AG04450 (cell line): ENCODE measurements at regions not wholly inside any gene's neighbourhood (a gene's known extent, or its start where the extent isn't known, plus 50 kb on each side); places are given as distances from the start of the nearest gene placed in this dataset.

Source experiments
- CTCF ChIA-PET: fragments of 300-600, 350-600 bp; formaldehyde crosslinking; extraction: SDS; loops from one replicate; lab custom pipeline; 2022; ENCODE audit warnings: antibody characterized with exemption, inconsistent platforms; lab: Charles Lee
- POLR2A ChIA-PET: fragments of 350-600 bp; formaldehyde crosslinking; extraction: SDS; loops from one replicate; lab custom pipeline; 2021; ENCODE audit warnings: antibody characterized with exemption, inconsistent platforms; lab: Yijun Ruan, JAX
- DNase-seq: peaks from one replicate; pipeline ENCODE4 v3.0.0-alpha.2; 2011; ENCODE audit warnings: low read depth, low spot score
- H3K27ac ChIP-seq: one replicate; pipeline ENCODE4 v1.5.1; 2012; ENCODE audit warnings: low read depth, low read length, control low read depth
- H3K27me3 ChIP-seq: one replicate; pipeline ENCODE4 v1.6.0; 2012; ENCODE audit warnings: low read length; ENCODE audit not compliant: control insufficient read depth, insufficient read depth
- H3K4me3 ChIP-seq: 2 replicates; pipeline ENCODE4 v1.5.1; 2011; ENCODE audit warnings: mild to moderate bottlenecking, low read depth, low read length, control low read depth
- H3K9me3 ChIP-seq: 2 replicates; pipeline ENCODE4 v1.5.1; 2012; ENCODE audit warnings: low read length; ENCODE audit not compliant: control insufficient read depth, insufficient read depth
- CTCF ChIP-seq: IDR thresholded peaks from 2 replicates; pipeline ENCODE4 v1.5.1; 2011; ENCODE audit warnings: low read depth, low read length, control low read depth, inconsistent platforms

GRCh38 chr17:13757871-13758270, 156.1 kb upstream of the HS3ST3A1 start:
- Histone ChIP-seq H3K4me3 (no peak overlapping the region), H3K27me3 (no peaks in the 10 kb centered on the region), H3K9me3 (no peaks in the 10 kb centered on the region), H3K27ac (no peak overlapping the region)
- no peak for TF ChIP-seq CTCF
- CTCF ChIA-PET = no interaction called here
- POLR2A ChIA-PET = no interaction called here
- no peak for DNase-seq

- POLR2A ChIA-PET = no interaction called here
- Histone ChIP-seq H3K27ac (no peak overlapping the region), H3K27me3 (no peaks in the 10 kb centered on the region), H3K4me3 (no peak overlapping the region), H3K9me3 (no peaks in the 10 kb centered on the region)
- CTCF ChIA-PET = no interaction called here
- TF ChIP-seq CTCF = no peak
- DNase-seq = no peak
Observed at GRCh38 chr17:13759518-13760335, 158.0 kb upstream of the HS3ST3A1 start.

GRCh38 chr17:13761038-13761603, 159.4 kb upstream of the HS3ST3A1 start:
- Histone ChIP-seq H3K27ac (no peak overlapping the region), H3K27me3 (no peaks in the 10 kb centered on the region), H3K9me3 (no peaks in the 10 kb centered on the region), H3K4me3 (no peak overlapping the region)
- POLR2A ChIA-PET = interaction anchor here (0.6 kb wide), 1 partner anchor 31 kb away, joined by 4 read pairs; no protein-coding TSS in a partner anchor
- no peak for TF ChIP-seq CTCF
- DNase-seq = no peak
- CTCF ChIA-PET = no interaction called here

GRCh38 chr17:13765701-13766100, 164.0 kb upstream of the HS3ST3A1 start:
- ChIA-PET CTCF (interaction anchor here (0.8 kb wide), 1 partner anchor 12 kb away, joined by 3 read pairs; no protein-coding TSS in a partner anchor), POLR2A (no interaction called here)
- TF ChIP-seq CTCF = no peak
- Histone ChIP-seq H3K4me3 (no peak overlapping the region), H3K27ac (no peak overlapping the region), H3K27me3 (no peaks in the 10 kb centered on the region), H3K9me3 (peaks cover 7% of the 10 kb centered on the region)
- no peak for DNase-seq

- no peak for DNase-seq
- Histone ChIP-seq H3K27me3 (no peaks in the 10 kb centered on the region), H3K27ac (no peak overlapping the region), H3K9me3 (peaks cover 7% of the 10 kb centered on the region), H3K4me3 (no peak overlapping the region)
- ChIA-PET POLR2A (no interaction called here), CTCF (interaction anchor here (0.8 kb wide), 1 partner anchor 47 kb away, joined by 3 read pairs; no protein-coding TSS in a partner anchor)
- no peak for TF ChIP-seq CTCF
Observed at GRCh38 chr17:13770702-13771101, 169.0 kb upstream of the HS3ST3A1 start.
